DOHH2 (cell line): ENCODE measurements at regions not wholly inside any gene's neighbourhood (a gene's known extent, or its start where the extent isn't known, plus 50 kb on each side); places are given as distances from the start of the nearest gene placed in this dataset.

Experiments used
- EZH2phosphoT487 ChIP-seq: fragments of 200-600 bp; sonication (generic); IDR thresholded peaks from 2 replicates; pipeline ENCODE4 v1.6.1; 2017; ENCODE audit warnings: borderline replicate concordance, mild to moderate bottlenecking, antibody characterized with exemption, low read length, moderate library complexity, mixed read lengths
- TF ChIP-seq, protein P1 (sequence below): fragments of 200-600 bp; sonication (generic); IDR thresholded peaks from one replicate; pipeline ENCODE4 v1.5.1; 2014; ENCODE audit warnings: antibody characterized with exemption, mild to moderate bottlenecking, low read depth, low read length; ENCODE audit not compliant: poor library complexity, severe bottlenecking

DNA sequence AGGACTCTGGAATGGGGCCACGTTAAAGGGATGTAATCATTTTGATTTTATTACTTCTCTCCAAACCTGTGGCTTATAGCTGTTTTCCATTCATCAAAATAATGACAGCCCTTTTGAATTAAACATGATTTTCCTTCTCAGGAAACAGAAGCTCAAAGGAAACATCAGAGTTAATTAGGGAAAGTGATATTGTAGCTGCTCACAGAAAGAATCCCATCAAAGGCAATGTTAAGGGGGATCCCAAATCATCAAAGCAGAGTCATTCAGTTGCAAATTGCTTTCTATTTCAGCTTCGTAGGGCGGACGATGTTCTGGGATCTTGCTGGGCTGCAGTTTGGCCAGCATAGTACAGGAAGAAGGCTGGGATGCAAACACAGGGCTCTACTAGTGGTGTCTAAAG is 563.2 kb downstream of the CCSER2 start:
- TF ChIP-seq, protein P1, sequence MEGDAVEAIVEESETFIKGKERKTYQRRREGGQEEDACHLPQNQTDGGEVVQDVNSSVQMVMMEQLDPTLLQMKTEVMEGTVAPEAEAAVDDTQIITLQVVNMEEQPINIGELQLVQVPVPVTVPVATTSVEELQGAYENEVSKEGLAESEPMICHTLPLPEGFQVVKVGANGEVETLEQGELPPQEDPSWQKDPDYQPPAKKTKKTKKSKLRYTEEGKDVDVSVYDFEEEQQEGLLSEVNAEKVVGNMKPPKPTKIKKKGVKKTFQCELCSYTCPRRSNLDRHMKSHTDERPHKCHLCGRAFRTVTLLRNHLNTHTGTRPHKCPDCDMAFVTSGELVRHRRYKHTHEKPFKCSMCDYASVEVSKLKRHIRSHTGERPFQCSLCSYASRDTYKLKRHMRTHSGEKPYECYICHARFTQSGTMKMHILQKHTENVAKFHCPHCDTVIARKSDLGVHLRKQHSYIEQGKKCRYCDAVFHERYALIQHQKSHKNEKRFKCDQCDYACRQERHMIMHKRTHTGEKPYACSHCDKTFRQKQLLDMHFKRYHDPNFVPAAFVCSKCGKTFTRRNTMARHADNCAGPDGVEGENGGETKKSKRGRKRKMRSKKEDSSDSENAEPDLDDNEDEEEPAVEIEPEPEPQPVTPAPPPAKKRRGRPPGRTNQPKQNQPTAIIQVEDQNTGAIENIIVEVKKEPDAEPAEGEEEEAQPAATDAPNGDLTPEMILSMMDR: no peak
- no peak for TF ChIP-seq EZH2phosphoT487
